Liver (tissue), 7 donors: ENCODE measurements at regions not wholly inside any gene's neighbourhood (a gene's known extent, or its start where the extent isn't known, plus 50 kb on each side); places are given as distances from the start of the nearest gene placed in this dataset.
"Not testable (repeated sequence)": the region's sequence is repeated elsewhere in the genome, so short reads cannot be mapped to it uniquely, and the experiment has no call there.

Source experiments
- DNase-seq: peaks from one replicate; pipeline ENCODE4 v3.0.0-alpha.2; 2017; ENCODE audit warnings: low spot score
- H3K27ac ChIP-seq, 2 donors: one replicate each; pipeline ENCODE4 v1.7.0; 2013; ENCODE audit warnings: inconsistent platforms in 2 of 2, low read length in 2 of 2, control low read depth in 1 of 2, low read depth in 1 of 2, mild to moderate bottlenecking in 1 of 2
- H3K27me3 ChIP-seq, 4 donors: one replicate each; pipeline versions ENCODE4 v1.6.1 to v1.7.0; 2013; ENCODE audit warnings: low read length in 3 of 4, inconsistent platforms in 1 of 4, mild to moderate bottlenecking in 1 of 4, moderate library complexity in 1 of 4; ENCODE audit not compliant: control insufficient read depth in 4 of 4, insufficient read depth in 4 of 4
- H3K36me3 ChIP-seq, 4 donors: one replicate each; pipeline versions ENCODE4 v1.6.1 to v1.7.0; 2013; ENCODE audit warnings: low read length in 3 of 4, mild to moderate bottlenecking in 3 of 4, low read depth in 1 of 4, moderate library complexity in 1 of 4; ENCODE audit not compliant: control insufficient read depth in 4 of 4, insufficient read depth in 3 of 4
- H3K4me1 ChIP-seq, 4 donors: one replicate each; pipeline versions ENCODE4 v1.6.1 to v1.7.0; 2013; ENCODE audit warnings: low read length in 3 of 4, mild to moderate bottlenecking in 3 of 4, moderate library complexity in 1 of 4; ENCODE audit not compliant: control insufficient read depth in 4 of 4, insufficient read depth in 4 of 4
- H3K4me3 ChIP-seq, 3 donors: one replicate each; pipeline versions ENCODE4 v1.6.1 to v1.7.0; 2013; ENCODE audit warnings: low read length in 3 of 3, control low read depth in 1 of 3, low read depth in 1 of 3, mild to moderate bottlenecking in 1 of 3
- H3K9ac ChIP-seq, 2 donors: one replicate each; pipeline ENCODE4 v1.7.0; 2013; ENCODE audit warnings: low read length in 2 of 2, mild to moderate bottlenecking in 2 of 2, moderate library complexity in 2 of 2, control low read depth in 1 of 2, low read depth in 1 of 2
- H3K9me3 ChIP-seq, 4 donors: one replicate each; pipeline versions ENCODE4 v1.6.1 to v1.7.0; 2013; ENCODE audit warnings: low read length in 3 of 4; ENCODE audit not compliant: control insufficient read depth in 4 of 4
- EGR1 ChIP-seq, 2 donors: IDR thresholded peaks; 2 replicates each; pipeline ENCODE4 v1.6.1; 2016 to 2018; ENCODE audit warnings: antibody characterized with exemption in 2 of 2, low read depth in 2 of 2
- FOXA1 ChIP-seq: IDR thresholded peaks from 2 replicates; pipeline ENCODE4 v1.6.1; 2016; ENCODE audit warnings: antibody characterized with exemption
- FOXA2 ChIP-seq: IDR thresholded peaks from 2 replicates; pipeline ENCODE4 v1.6.1; 2016; ENCODE audit warnings: antibody characterized with exemption
- GABPA ChIP-seq, 2 donors: IDR thresholded peaks in 1 of 2; conservative IDR thresholded peaks in 1 of 2; 2 replicates each; pipeline ENCODE4 v1.6.1; 2016; ENCODE audit warnings: antibody characterized with exemption in 2 of 2, mild to moderate bottlenecking in 1 of 2, moderate library complexity in 1 of 2
- HNF4A ChIP-seq, 2 donors: conservative IDR thresholded peaks; 2 replicates each; pipeline ENCODE4 v1.6.1; 2016; ENCODE audit warnings: antibody characterized with exemption in 2 of 2, mild to moderate bottlenecking in 2 of 2
- HNF4G ChIP-seq: IDR thresholded peaks from 2 replicates; pipeline ENCODE4 v1.6.1; 2016; ENCODE audit warnings: antibody characterized with exemption
- JUND ChIP-seq, 2 donors: IDR thresholded peaks; 2 replicates each; pipeline ENCODE4 v1.6.1; 2016; ENCODE audit warnings: antibody characterized with exemption in 2 of 2
- MAX ChIP-seq: IDR thresholded peaks from 2 replicates; pipeline ENCODE4 v1.6.1; 2016; ENCODE audit warnings: antibody characterized with exemption
- NR2F2 ChIP-seq: IDR thresholded peaks from 2 replicates; pipeline ENCODE4 v1.6.1; 2016; ENCODE audit warnings: antibody characterized with exemption
- RAD21 ChIP-seq, 2 donors: IDR thresholded peaks; 2 replicates each; pipeline ENCODE4 v1.6.1; 2016; ENCODE audit warnings: antibody characterized with exemption in 2 of 2, mild to moderate bottlenecking in 2 of 2
- REST ChIP-seq: IDR thresholded peaks from 2 replicates; pipeline ENCODE4 v1.6.1; 2016; ENCODE audit warnings: antibody characterized with exemption, mild to moderate bottlenecking
- RXRA ChIP-seq, 2 donors: IDR thresholded peaks; 2 replicates each; pipeline ENCODE4 v1.6.1; 2017 to 2018; ENCODE audit warnings: antibody characterized with exemption in 2 of 2, mild to moderate bottlenecking in 1 of 2
- SP1 ChIP-seq: IDR thresholded peaks from 2 replicates; pipeline ENCODE4 v1.6.1; 2018; ENCODE audit warnings: antibody characterized with exemption, mild to moderate bottlenecking
- YY1 ChIP-seq: IDR thresholded peaks from 2 replicates; pipeline ENCODE4 v1.6.1; 2016; ENCODE audit warnings: antibody characterized with exemption, mild to moderate bottlenecking
- ZBTB33 ChIP-seq: IDR thresholded peaks from 2 replicates; pipeline ENCODE4 v1.6.1; 2016; ENCODE audit warnings: antibody characterized with exemption
- WGBS: extraction: QIAGEN DNeasy Blood & Tissue Kit; methylation state at CpG from one replicate; pipeline ENCODE4 v1.1.7; 2013; 5-methylcytosine and 5-hydroxymethylcytosine counted together
- donor health status: healthy.
- donor health status: healthy.
- donor health status: healthy.
- donor health status: healthy.

GRCh38 chr4:147293314-147293677 is 187.6 kb upstream of the EDNRA start:
- not testable (repeated sequence) for H3K36me3 ChIP-seq, H3K4me3 ChIP-seq, DNase-seq, H3K9me3 ChIP-seq, H3K27me3 ChIP-seq, H3K9ac ChIP-seq, H3K27ac ChIP-seq
- peaks cover 6 to 12% (median 8%) of the 10 kb centered on the region in 4 donors for H3K4me1 ChIP-seq
- 31% methylated on average over 6 of the region's 6 CpGs for WGBS
- peak; percentile 60 to 62 for TF ChIP-seq RXRA (IDR thresholded peaks at IDR 0.05)
- TF ChIP-seq HNF4A (conservative IDR thresholded peaks at IDR 0.05): peak; percentile 61 to 64
- TF ChIP-seq NR2F2: peak; percentile 38
- TF ChIP-seq SP1: peak; percentile 30
- peak in 1 of 2 donors; percentile 8 for TF ChIP-seq RAD21 (IDR thresholded peaks at IDR 0.05)
- TF ChIP-seq JUND (IDR thresholded peaks at IDR 0.05): peak in 1 of 2 donors; percentile 9

GRCh38 chr4:147299205-147299604 is 181.7 kb upstream of the EDNRA start:
- Histone ChIP-seq H3K9me3 (no peaks in the 10 kb centered on the region), H3K4me1 (no peaks in the 10 kb centered on the region), H3K27ac (no peak overlapping the region), H3K9ac (no peak overlapping the region), H3K36me3 (no peaks in the 10 kb centered on the region), H3K4me3 (no peak overlapping the region), H3K27me3 (no peaks in the 10 kb centered on the region)
- no peak for TF ChIP-seq MAX
- WGBS: 78% methylated on average over 1 of the region's 1 CpG
- DNase-seq: no peak

GRCh38 chr4:147303174-147303872 is 177.6 kb upstream of the EDNRA start:
- TF ChIP-seq HNF4G: no peak
- TF ChIP-seq NR2F2: no peak
- no peak for TF ChIP-seq FOXA2
- TF ChIP-seq GABPA (IDR thresholded peaks at IDR 0.05 in 1 of 2, conservative IDR thresholded peaks at IDR 0.05 in 1 of 2): no peak
- TF ChIP-seq FOXA1: no peak
- TF ChIP-seq REST: no peak
- TF ChIP-seq EGR1 (IDR thresholded peaks at IDR 0.05; ENCODE audit: low read depth in 2 of 2): no peak
- TF ChIP-seq RAD21 (IDR thresholded peaks at IDR 0.05): no peak
- TF ChIP-seq YY1: no peak
- TF ChIP-seq HNF4A (conservative IDR thresholded peaks at IDR 0.05): no peak
- no peak for TF ChIP-seq JUND (IDR thresholded peaks at IDR 0.05)
- no peak for TF ChIP-seq ZBTB33
- TF ChIP-seq RXRA (IDR thresholded peaks at IDR 0.05): no peak
- 53% methylated on average over 5 of the region's 5 CpGs for WGBS
- H3K9me3 ChIP-seq: no peaks in the 10 kb centered on the region
- DNase-seq: no peak
- no peaks in the 10 kb centered on the region for H3K4me1 ChIP-seq
- no peaks in the 10 kb centered on the region for H3K36me3 ChIP-seq
- H3K9ac ChIP-seq: no peak overlapping the region
- H3K27ac ChIP-seq: no peak overlapping the region
- H3K27me3 ChIP-seq: peaks cover 0 to 3% (median 0%) of the 10 kb centered on the region in 4 donors
- H3K4me3 ChIP-seq: no peak overlapping the region
